Choroid plexus epithelial cell (primary cell): ENCODE measurements at regions not wholly inside any gene's neighbourhood (a gene's known extent, or its start where the extent isn't known, plus 50 kb on each side); places are given as distances from the start of the nearest gene placed in this dataset.

Experiments used
- DNase-seq: peaks from one replicate; pipeline ENCODE4 v3.0.0-alpha.2; 2010; ENCODE audit warnings: low read depth
- H3K4me3 ChIP-seq: 2 replicates; pipeline ENCODE4 v1.5.1; 2011; ENCODE audit warnings: low read depth, mild to moderate bottlenecking, control low read depth, low read length, moderate library complexity
- TF ChIP-seq, protein P1 (sequence below): conservative IDR thresholded peaks from 2 replicates; pipeline ENCODE4 v1.5.1; 2011; ENCODE audit warnings: low read depth, mild to moderate bottlenecking, control low read depth, inconsistent platforms, low read length, moderate library complexity

DNA sequence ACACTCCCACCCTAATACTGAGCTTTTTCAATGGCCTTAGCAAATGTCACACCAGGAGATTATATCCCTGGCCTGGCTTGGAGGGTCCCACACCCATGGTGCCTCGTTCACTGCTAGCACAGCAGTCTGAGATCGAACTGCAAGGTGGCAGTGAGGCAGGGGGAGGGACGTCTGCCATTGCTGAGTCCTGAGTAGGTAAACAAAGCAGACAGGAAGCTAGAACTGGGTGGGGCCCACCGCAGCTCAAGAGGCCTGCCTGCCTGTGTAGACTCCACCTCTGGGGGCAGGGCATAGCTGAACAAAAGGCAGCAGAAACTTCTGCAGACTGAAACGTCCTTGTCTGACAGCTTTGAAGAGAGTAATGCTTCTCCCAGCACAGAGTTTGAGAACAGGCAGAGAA lies 338.9 kb upstream of the MBL2 start:
- H3K4me3 ChIP-seq = no peak overlapping the region
- DNase-seq = no peak
- TF ChIP-seq, protein P1, sequence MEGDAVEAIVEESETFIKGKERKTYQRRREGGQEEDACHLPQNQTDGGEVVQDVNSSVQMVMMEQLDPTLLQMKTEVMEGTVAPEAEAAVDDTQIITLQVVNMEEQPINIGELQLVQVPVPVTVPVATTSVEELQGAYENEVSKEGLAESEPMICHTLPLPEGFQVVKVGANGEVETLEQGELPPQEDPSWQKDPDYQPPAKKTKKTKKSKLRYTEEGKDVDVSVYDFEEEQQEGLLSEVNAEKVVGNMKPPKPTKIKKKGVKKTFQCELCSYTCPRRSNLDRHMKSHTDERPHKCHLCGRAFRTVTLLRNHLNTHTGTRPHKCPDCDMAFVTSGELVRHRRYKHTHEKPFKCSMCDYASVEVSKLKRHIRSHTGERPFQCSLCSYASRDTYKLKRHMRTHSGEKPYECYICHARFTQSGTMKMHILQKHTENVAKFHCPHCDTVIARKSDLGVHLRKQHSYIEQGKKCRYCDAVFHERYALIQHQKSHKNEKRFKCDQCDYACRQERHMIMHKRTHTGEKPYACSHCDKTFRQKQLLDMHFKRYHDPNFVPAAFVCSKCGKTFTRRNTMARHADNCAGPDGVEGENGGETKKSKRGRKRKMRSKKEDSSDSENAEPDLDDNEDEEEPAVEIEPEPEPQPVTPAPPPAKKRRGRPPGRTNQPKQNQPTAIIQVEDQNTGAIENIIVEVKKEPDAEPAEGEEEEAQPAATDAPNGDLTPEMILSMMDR = no peak

DNA sequence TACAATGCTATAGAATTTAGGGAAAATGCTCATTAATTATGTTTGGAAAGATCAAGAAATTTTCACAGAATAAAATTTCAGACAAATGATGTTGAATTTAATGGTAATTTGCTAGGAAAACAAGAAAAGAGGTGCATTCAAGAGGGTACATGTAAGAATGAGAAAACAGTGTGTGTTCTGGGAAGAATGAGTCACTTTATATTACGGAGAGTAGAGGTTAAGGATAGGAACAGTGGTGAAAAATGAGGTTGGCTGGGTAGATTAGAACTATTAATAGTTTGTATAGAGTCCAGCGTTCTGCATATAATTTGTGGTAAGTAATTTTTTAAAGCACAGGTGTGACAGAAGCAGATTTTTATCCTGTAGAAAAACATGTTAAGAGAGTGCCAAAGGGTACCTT lies 336.7 kb upstream of the MBL2 start:
- TF ChIP-seq, protein P1 = no peak
- DNase-seq = no peak
- no peak overlapping the region for H3K4me3 ChIP-seq

DNA sequence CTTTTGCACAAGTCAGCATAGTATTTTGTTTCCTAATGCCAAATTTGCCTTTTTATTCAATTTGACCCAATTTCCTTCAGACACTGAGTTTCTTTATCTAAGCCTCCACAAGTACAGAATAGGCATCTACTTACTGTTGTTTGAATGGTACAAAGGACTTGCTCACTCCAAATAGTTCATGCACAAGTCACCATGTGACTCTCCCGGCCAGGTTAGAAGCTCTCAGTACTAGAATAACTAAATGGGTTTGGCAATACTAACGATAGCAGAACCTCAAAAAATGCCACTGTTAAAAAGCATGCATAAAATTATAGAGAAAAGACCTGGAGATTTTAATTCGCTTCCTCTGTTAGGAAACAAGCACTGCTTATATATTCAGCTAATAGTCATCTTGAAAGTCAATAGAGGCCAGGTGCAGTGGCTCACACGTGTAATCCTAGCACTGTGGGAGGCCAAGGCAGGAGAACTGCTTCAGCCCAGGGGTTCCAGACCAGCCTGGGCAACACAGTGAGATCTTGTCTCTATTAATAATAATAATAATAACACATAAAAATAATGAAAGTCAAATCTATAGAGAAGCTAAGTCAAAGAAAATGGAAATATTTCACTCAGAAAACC lies 335.8 kb upstream of the MBL2 start:
- no peak overlapping the region for H3K4me3 ChIP-seq
- TF ChIP-seq, protein P1 = no peak
- peak; percentile 6 for DNase-seq

DNA sequence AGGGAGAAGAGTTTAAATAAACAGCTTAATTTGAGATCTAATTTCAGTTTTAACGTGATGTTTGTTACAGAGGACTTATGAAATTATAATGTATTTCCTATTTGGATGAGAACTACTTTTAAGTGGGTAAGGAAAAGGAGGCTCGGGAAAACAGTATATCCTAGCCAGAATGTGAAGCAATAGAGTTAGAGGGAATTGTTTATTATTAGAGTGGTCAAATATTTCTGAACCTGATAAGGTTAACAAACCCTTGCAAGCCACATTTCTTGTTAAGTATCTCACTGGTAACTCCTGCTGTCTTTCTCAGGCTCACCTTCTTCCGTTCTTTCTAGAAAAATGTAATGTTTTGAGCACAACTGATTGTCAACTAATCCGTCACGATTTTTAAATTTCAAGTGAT lies 335.1 kb upstream of the MBL2 start:
- peak; percentile 5 for DNase-seq
- TF ChIP-seq, protein P1 = no peak
- H3K4me3 ChIP-seq = no peak overlapping the region

DNA sequence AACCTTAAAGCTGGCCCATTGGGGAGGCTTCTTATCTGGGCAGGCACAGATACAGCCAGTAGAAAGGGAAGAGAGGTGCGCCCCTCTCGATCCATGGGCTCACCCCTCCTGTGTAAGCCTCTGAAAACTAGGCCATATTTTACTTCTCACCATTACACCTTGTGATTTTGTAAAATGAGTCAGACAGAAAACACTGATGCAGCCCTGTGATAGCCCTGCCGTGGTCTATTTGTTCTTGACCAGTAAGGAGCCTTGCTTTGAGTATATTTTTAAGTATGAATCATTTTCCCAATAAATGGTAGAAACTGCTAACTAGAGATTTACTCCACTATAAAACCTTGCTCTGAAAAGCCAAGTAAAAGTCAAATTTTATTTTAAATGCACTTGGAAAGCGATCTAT lies 329.8 kb upstream of the MBL2 start:
- H3K4me3 ChIP-seq = no peak overlapping the region
- TF ChIP-seq, protein P1 = no peak
- no peak for DNase-seq

DNA sequence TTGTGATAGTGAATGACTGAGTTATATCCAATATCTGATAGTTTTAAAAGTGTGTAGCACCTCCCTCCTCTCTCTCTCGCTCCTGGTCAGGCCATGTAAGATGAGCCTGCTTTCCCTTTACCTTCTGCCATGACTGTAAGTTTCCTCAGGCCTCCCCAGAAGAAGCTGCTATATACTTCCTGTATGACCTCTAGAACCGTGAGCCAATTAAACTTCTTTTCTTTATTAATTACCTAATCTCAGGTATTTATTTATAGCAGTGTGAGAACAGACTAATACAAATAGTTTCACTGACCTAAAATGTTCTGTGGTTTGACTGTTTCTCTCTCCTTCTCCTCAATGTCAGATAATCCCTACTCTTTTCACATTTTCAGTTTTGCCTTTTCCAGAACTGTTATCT lies 321.3 kb upstream of the MBL2 start:
- TF ChIP-seq, protein P1 = no peak
- no peak for DNase-seq
- no peak overlapping the region for H3K4me3 ChIP-seq

DNA sequence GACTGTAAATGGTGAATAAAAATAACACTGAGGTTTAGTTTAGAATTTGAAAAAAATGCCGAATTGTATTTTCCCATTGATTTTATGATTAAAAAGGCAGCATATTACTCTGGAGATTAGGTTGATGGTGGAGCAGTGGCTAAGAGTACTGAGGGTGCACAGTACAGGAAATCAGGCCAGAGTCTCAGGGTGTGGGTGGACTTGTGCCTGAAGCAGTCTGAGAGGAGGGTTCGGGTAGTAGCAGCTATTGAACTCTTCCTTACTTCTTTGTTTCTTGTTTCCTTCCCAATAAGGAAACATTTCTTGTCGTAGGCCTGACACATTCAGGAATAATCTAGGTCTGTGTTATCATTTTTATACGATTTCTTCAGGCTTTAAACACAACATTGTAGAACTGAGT lies 319.0 kb upstream of the MBL2 start:
- TF ChIP-seq, protein P1 = no peak
- DNase-seq = no peak
- H3K4me3 ChIP-seq = no peak overlapping the region
